HG03575 (cell line): ENCODE measurements at regions not wholly inside any gene's neighbourhood (a gene's known extent, or its start where the extent isn't known, plus 50 kb on each side); places are given as distances from the start of the nearest gene placed in this dataset.

Source experiments
- ATAC-seq: cut with Tn5 transposase; IDR thresholded peaks from one replicate; pipeline ENCODE4 v1.9.1; 2021; ENCODE audit not compliant: unreplicated experiment, insufficient number of reproducible peaks, low FRiP score; ENCODE audit errors: extremely low read depth

DNA sequence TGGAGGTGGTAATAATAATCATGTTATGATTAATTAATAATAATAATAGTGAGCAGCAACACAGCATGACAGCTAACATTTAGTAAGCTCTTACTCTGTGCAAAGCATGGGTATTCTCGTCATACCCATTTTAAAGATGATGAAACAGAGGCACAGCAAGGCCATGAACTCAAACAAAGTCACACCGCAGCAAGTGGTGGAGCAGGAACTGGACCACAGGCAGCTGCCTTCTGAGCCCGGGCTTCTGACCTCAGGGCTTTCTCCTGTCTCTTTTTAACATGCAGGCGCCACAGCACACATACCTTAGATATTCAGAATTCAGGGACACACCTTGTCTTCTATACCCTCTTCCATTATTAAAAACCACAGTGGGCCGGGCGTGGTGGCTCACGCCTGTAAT is 50.7 kb upstream of the SPATA12 start:
- ATAC-seq: no peak

DNA sequence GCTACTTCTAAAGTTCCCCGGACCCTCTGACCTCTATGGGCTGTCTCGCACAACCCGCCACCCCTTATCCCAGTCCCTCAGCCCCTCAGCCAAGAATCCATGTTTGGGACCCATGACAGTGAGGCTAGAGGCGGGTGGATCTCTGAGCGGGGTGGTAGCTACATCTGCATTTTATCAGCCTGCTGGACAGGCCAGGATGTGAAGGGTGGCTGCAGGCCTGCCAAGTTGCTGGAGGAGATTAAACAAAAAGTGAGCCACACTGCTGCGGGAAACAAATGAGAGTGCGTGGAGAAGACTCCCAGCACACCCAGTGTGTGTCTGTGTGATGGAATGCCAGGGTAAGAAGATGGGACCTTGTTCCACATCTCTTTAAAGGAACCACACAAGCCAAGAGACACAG is 51.1 kb upstream of the SPATA12 start:
- no peak for ATAC-seq

DNA sequence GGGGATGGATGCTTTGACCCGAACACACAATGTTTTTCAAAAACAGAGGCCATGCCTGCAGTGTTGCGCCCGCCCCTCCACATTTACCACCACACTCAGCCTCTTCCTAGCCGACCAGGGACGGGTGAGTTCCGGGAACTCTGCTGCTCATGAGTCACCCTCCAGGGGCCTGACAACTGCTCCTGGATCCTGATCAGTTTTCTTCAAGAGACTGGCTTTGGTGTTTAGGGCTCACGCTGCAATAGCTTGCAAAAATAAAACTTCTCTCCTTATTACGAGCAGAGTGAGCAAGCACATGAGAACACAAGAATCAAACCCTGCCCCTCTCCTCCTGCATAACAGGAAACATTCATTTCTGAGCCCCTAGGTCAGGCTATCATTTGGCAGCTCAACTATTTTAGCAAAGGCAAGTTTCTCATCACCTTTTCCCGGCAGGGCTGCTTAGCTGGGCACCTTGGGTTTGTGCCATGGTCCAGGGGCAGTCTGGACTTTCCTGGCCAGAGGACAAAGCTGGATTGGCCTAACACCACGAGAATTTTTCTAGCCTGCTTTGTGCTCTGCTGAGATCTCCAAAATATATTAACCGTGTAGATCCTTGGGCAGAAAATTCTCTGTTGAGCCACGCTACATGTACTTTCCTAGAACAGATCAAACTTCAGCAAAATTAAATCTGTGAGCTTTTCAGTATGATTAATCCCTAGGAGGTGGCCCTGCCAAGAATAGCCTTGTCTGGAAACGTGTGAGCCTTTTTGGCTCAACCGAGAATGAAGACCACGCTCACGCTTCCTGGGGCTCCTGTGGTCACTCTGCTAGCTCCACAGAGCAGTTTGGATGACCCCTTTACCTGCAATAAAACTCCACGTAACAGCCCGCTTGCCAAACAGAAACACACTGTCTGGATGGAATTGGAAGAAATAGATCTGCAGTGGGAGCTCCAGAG is 52.7 kb upstream of the SPATA12 start:
- ATAC-seq: no peak

DNA sequence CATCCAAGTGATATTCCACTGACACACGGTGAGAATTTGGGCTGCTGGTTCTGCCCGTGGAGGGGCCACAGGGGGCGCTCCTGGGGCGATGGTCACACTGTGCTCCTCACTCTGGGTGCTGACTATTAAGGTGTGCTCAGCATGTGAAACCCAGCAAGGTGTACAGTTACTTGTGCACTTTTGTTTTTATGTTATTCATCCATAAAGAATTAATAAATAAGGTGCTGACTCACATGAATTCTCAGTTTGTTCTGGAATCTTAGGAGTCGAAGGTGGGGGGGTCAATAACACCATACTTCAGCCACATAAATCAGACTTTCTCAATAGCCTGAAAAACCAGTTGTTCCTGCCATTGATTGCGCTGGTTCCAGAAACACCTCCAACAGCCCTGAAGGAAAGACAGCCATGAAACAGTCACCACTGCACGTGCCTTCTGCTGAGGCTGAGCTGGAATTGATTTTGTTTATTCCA is 53.5 kb upstream of the SPATA12 start:
- ATAC-seq: no peak

DNA sequence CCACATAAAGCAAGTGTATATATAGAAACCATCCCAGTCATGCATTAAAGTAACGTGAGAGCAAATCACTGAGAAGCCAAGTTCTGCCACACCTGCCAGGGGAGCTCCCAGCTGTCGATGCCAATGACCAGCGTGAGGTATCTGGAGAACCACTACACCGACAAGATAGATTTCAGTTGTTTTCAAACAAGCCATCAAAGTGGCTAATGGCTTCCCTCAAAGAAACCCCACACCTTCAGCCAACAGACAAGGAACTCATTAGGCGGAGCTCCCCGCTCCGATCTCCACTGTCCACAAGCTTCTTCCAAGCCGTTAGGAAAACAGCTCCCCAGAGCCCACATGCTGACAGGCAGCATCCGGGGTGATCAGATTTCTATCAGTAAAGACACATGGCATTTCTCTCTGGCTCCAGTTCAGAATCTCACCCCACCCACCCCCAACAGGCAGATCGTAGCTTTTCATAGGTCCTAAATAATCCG is 54.2 kb upstream of the SPATA12 start:
- ATAC-seq: no peak

DNA sequence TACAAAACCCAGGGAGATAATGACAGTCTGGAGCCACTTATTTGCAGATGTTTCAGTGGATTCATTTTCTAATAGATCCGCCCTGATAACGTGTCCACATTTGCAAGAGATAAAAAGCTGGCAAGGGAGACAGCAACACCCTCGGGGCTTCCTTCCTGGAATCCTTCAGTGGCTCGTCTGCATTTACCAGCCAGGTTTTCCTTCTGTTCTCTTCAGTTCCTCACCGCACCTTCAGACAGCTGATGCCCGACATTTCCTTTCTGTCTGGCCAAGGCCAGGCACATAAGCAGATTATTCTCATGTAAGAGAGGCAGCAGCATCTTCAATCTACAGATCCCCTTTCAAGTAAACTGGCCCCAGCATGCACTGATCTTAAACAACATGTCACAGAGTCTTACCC is 56.2 kb upstream of the SPATA12 start:
- ATAC-seq: no peak

DNA sequence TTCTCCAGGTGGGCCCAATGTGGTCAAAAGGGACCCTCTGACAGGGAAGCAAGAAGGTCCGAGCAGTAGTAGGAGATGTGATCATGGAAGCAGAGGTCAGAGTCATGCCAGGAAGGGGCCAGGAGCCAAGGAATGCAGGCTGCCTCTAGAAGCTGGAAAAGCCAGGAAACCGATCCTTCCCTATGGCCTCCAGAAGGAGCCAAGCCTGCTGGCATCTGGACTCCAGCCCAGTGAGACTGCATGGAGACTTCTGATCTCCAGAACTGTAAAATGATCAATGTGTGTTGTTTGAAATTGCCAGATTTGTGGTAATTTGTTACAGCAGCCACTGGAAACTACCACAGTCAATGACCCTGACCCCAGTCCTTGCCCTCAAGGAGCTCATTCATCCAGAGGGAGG is 56.8 kb upstream of the SPATA12 start:
- no peak for ATAC-seq

DNA sequence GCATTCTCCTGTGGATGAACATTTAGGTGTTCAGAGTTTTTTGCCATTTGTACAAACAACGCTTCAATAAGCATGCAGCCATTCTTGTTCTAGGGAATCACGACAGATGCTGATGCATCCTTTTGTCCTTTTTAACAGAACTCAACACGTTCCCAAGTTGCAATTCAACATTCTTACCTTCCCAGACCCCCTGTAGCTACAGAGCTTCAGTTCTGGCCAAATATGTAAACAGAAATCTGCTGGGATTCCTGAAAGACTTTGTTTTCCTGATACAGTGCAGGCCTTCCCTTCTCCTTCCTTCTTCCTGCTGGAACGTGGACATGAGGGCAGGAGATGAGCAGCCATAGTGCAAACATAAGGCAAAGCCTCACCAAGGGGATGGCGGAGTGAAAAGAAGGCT is 59.1 kb upstream of the SPATA12 start:
- no peak for ATAC-seq

DNA sequence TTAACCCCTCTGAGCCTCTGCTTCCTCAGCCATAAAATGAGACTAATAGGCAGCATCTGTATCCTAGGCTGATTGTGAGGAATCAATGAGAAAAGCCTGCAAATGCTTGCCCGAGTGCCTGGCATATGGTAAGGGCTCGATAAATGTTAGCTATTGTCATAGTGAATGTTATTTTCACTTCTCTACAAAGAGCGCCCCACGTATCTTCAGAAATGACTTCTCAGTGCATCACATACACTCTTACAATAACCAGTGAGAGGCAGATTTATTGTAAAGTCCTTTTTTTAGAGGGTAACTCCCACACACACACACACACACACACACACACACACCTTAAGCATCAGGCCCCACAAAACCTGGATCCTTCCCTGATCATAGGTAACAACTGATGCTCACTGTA is 60.5 kb upstream of the SPATA12 start:
- ATAC-seq: no peak

DNA sequence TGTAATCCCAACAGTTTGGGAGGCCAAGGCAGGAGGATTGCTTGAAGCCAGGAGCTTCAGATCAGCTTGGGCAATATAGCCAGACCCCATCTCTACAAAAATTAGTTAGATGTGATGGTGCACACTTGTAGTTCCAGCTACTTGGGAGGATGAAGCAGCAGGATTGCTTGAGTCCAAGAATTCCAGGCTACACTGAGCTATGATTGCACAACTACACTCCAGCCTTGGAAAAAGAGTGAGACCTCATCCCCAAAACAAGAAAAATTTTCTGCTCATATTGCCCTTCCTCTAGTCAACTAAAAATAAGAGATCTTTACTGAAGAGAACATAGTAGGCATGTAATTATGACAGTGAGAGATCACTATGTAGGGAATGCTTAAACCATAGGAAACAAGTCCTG is 60.9 kb upstream of the SPATA12 start:
- ATAC-seq: no peak

DNA sequence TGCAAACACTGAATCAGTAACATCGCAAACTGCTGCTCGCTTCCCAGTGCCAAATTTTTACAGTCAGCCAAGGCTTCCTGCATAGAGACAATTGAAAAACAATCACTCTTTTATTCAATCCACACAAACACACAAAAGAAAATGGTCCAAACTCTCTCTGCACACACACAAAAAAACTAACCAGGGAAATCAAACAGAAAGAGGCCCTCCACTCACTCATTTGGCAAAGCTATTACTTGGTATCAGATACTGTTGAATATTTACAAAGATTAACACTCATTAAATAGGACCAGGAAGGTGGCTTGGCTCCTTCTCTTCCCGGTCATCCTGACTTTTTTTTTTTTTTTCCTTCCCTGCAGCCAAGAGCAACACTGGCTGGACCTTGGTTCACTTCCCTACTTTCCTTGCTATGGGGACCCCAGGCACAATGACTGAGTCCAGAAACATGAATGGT is 62.4 kb upstream of the SPATA12 start:
- ATAC-seq: no peak

DNA sequence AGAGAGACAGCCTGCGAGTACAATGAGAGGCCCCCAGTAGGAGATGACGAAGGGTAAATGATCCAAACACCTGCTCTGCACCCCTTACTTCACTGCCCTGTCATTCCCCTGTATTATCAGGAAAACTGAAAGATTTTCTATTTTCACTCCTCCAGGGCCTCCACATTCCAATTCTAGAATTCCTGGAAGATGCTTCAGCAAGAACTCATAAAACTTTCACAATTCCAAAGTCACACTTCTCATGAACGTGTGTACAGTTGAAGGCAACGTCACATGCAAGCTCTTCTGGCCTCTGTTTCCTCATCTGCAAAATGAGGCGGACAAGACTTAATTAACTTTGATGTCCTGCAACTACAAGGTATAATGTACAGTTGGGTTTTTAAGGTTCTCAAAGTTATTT is 62.8 kb upstream of the SPATA12 start:
- ATAC-seq: no peak

DNA sequence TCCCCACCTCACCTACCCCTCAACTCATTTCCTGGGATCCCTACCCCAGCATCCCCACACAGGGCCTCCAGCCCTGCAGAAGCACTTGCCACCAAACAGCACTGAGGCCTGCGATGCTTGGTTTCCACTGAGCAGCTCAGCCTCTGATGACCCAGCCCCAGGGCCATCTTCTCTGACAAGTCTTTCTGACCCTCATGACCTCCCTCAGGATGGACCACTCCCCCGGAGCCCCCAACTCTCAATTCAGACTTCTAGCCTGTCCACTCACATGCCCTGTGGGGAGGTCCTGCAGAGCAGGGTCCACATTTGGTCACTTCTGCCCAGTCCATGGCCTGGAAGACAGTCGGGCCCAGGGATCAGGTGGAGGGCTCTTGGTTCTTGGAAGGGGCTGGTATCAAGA is 63.4 kb upstream of the SPATA12 start:
- ATAC-seq: no peak

DNA sequence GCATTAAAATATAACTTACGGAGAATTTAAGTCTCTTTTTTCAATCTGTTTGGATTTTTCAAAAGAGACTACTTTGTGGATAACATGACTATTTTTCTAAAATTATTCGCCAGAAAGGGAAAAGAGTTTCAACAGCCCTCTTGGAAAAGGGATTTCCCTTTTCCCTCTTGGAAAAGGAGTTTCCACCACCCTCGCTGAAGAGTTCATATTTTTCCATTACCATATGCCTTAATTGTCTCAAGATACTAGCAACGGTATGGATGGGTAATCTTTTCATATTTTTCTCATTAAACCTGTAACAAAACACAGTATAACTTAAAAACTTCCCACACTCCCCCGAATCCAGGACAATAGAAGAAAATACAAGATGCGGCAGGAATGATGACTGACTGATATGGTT is 66.1 kb upstream of the SPATA12 start:
- no peak for ATAC-seq

DNA sequence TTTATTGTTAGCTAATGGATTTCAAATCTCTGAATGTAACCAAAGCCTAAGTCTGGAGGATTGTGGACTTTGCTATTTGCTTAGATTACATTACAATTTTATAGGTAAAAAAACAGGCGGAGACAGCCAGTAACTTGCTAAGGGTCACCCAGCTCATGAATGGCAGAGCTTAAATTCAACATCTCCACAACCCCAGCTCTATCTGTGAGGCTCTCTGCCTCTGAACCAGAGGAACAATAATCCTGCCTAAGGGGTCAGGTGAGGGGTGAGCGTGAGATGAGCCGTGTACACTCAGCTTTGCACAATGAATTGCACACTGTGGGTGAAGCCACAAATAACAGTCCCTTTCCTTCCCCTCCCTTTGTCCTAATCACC is 69.8 kb upstream of the SPATA12 start:
- no peak for ATAC-seq

DNA sequence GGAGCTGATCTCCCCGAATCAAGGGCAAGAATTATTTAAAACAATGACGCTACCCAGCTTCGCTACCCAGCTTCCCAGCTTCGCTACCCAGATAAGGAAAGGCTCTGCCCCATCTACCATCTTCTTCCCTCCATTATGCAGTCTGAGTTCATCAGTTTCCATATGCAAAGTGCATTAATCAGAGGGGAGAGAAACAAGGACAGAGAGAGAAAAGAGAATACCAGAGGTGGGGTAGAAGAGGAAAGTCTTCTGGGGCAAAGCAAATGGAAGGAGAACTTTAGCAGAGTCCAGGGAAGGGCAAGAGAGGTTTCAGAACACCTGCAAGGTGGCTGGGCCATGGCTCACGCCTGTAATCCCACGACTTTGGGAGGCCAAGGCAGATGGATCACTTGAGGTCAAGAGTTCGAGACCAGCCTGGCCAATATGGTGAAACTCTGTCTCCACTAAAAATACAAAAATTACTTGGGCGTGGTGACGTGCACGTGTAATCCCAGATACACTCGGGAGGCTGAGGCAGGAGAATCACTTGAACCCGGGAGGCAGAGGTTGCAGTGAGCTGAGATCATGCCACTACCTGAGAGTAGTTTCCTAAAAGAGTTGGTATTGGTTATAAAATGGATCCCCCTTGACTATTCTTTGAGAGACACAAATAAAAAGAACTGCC is 70.4 kb upstream of the SPATA12 start:
- ATAC-seq: no peak

DNA sequence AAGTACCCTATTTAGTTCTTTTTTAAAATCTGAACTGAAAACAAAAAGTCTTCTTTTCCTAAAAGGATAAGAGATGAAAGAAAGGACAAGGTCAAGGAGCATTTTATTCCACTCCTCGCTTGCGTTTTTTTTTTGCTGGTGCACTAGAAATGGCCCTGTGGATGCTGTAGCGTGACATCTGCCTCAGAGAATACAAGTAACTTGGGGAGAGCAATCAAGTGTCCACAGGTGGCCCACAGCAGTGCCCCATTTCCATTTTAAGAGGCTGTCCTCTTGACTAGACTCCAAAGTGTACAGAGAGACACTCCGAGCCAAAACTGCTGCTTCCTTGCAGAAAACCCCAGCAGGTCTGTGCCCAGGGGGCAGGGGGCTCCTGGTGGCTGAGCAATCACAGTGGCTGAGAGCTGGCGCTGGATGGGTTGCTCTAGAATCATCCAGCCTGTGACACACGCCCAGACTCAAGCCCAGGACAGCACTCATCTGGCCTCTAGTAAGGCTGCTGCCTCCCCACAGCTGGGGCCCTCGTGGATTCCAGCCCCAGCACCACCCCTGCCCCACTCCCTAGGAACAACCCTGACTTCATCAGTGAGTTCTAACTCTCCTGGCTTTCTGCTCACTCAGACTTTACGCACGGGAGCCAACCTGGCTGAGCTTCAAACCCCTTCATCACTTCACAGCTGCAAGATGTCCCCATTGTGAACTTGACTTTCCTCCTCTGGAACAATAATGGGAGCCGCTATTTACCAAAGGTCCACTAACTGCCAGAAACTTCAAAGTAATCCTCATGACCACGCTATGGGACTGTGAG is 71.1 kb upstream of the SPATA12 start:
- no peak for ATAC-seq

DNA sequence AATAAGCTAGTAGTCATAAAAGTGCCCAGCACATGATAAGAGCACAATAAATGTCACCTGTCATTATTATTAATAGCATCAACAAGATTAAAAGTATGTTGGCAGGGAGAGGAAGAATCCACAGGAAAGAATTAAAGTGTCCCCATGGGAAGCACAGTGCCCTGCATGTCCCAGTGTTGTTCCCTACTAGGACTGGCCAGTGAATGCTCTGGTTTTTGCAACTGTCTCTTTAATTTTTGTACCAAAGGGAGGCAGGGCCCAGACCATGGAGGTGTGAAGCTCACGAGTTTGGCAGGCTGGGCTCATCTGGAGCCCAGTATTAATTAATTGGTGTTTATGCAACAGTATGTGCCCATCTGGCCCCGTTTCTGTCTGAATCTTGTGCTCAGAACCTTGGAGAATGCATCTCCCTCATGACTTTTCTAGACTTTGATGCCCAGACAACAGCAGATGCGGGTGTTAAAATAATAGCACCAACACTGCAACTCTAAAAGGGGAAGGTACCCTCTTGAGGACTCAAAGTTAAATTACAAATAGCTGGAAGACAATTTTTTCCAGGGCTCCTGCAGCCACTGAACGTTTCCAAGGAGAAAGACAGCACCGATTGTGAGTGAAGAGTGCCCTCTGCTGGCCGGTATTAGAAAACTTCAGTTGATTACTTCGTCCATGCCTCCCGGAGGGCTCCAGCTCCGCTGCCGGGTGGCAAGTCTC is 71.9 kb upstream of the SPATA12 start:
- no peak for ATAC-seq
